ENCODE measurements at regions not wholly inside any gene's neighbourhood (a gene's known extent, or its start where the extent isn't known, plus 50 kb on each side); places are given as distances from the start of the nearest gene placed in this dataset.

- no peak for TF ChIP-seq CTCF (IDR thresholded peaks at IDR 0.05; ENCODE audit: insufficient read depth, low read length)
- no peak for TF ChIP-seq POLR2AphosphoS5 (IDR thresholded peaks at IDR 0.05; ENCODE audit: low read depth)
- TF ChIP-seq REST (IDR thresholded peaks at IDR 0.05; ENCODE audit: insufficient replicate concordance, low read depth) = no peak
- no peak for TF ChIP-seq GABPA (IDR thresholded peaks at IDR 0.05; ENCODE audit: low read depth)
- no peak for TF ChIP-seq SPI1 (IDR thresholded peaks at IDR 0.05; ENCODE audit: borderline replicate concordance, low read depth)
Observed at GRCh38 chr16:65445313-65446260, 323.7 kb upstream of the CDH11 start.
